Esophagus squamous epithelium (tissue), 4 donors: ENCODE measurements at regions not wholly inside any gene's neighbourhood (a gene's known extent, or its start where the extent isn't known, plus 50 kb on each side); places are given as distances from the start of the nearest gene placed in this dataset.
"Not testable (repeated sequence)": the region's sequence is repeated elsewhere in the genome, so short reads cannot be mapped to it uniquely, and the experiment has no call there.

Experiments
- CTCF ChIP-seq, 6 experiments: fragments of 450-650 bp in 4 of 6; fragments of 200-600 bp in 2 of 6; sonication (generic) in 2 of 6; IDR thresholded peaks; one replicate each; pipeline ENCODE4 v1.5.1; 2016 to 2019; ENCODE audit warnings: antibody characterized with exemption in 6 of 6, mild to moderate bottlenecking in 4 of 6, moderate library complexity in 4 of 6
- POLR2A ChIP-seq, 4 donors: fragments of 450-650 bp; IDR thresholded peaks; one replicate each; pipeline ENCODE4 v1.6.1; 2017; ENCODE audit warnings: antibody characterized with exemption in 4 of 4, mild to moderate bottlenecking in 4 of 4, moderate library complexity in 3 of 4

- not testable (repeated sequence) for TF ChIP-seq CTCF, POLR2A (IDR thresholded peaks at IDR 0.05)
Measured at GRCh38 chr6:58046584-58046983, 729.2 kb downstream of the PRIM2 start.
